ENCODE measurements at regions not wholly inside any gene's neighbourhood (a gene's known extent, or its start where the extent isn't known, plus 50 kb on each side); places are given as distances from the start of the nearest gene placed in this dataset.

DNA sequence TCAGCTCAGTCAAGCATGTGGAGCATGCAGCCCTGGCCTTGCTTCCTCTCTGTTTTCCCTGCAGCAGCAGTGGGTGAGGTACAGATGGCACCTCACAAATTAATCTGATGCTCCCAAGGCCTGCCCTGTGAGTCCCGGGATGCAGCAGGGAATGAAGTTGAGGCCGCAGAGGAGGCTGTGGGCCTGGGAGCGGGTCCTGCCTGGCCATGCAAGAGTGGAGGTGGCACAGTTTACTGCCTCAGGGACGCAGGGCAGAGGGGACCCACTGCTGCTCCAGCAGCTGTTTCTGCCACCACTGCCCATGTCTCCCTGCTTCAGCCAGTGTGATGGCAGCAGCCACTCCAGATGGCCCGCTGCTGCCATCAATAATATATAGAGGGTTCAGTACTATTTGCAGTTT lies 474.6 kb downstream of the EPHA5 start (continued):
- TF ChIP-seq, protein P1, sequence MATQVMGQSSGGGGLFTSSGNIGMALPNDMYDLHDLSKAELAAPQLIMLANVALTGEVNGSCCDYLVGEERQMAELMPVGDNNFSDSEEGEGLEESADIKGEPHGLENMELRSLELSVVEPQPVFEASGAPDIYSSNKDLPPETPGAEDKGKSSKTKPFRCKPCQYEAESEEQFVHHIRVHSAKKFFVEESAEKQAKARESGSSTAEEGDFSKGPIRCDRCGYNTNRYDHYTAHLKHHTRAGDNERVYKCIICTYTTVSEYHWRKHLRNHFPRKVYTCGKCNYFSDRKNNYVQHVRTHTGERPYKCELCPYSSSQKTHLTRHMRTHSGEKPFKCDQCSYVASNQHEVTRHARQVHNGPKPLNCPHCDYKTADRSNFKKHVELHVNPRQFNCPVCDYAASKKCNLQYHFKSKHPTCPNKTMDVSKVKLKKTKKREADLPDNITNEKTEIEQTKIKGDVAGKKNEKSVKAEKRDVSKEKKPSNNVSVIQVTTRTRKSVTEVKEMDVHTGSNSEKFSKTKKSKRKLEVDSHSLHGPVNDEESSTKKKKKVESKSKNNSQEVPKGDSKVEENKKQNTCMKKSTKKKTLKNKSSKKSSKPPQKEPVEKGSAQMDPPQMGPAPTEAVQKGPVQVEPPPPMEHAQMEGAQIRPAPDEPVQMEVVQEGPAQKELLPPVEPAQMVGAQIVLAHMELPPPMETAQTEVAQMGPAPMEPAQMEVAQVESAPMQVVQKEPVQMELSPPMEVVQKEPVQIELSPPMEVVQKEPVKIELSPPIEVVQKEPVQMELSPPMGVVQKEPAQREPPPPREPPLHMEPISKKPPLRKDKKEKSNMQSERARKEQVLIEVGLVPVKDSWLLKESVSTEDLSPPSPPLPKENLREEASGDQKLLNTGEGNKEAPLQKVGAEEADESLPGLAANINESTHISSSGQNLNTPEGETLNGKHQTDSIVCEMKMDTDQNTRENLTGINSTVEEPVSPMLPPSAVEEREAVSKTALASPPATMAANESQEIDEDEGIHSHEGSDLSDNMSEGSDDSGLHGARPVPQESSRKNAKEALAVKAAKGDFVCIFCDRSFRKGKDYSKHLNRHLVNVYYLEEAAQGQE (IDR thresholded peaks at IDR 0.05; ENCODE audit: unreplicated experiment), result no peak
- TF ChIP-seq ZNF331 (CRISPR knock-in tag; IDR thresholded peaks at IDR 0.05; ENCODE audit: low read depth), result no peak
- no peak for TF ChIP-seq ZNF114 (CRISPR knock-in tag; IDR thresholded peaks at IDR 0.05)
- no peak for TF ChIP-seq EZH2 (IDR thresholded peaks at IDR 0.05; ENCODE audit: low read depth, unreplicated experiment)

DNA sequence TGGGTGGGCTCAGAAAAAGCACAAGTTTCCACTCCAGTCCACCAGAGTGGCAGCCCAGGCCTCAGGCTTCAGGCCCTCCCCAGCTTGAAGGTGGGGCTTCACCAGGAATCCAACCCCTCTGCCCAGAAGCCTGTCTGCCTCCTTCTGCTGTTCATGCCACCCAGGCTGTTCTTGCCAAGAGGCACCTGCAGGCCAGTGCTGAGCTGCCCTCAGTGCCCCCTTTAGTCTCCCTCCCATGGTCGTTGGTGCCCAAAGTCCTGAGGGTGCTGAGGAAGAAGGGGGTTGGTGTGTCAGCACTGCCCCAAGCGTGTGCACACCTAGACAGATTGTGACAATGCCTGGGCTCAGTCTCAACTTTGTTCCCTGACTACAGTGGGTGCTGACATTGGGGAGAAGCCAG lies 475.3 kb downstream of the EPHA5 start:
- Mint-ChIP-seq H3K27me3 (ENCODE audit: insufficient read depth, low read depth, poor library complexity) (no peaks in the 10 kb centered on the region), H3K36me3 (ENCODE audit: low read depth) (no peaks in the 10 kb centered on the region)

DNA sequence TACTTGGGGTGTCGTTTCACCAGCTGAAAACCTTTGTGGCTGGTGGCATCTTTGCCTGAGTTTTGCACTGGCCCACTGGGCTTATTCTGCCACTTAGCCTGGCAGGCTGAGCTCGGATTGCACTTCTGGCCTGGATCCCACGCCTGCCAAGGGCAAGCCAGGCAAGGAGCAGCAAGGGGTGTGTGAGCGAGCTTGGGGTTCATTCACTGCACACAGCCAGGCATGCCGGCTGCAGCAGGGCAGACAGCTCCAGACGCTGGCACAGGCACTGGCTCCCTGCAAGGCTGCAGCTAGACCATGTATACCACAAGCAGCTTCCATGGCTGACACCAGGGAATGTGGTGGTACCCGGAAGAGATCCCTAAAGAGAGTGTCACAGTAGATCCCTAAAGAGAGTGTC lies 476.3 kb downstream of the EPHA5 start:
- H3K4me1 ChIP-seq (ENCODE audit: insufficient read depth), result no peaks in the 10 kb centered on the region
- Mint-ChIP-seq H3K36me3 (ENCODE audit: low read depth) (no peaks in the 10 kb centered on the region), H3K27me3 (ENCODE audit: insufficient read depth, low read depth, poor library complexity) (no peaks in the 10 kb centered on the region), H3K4me3 (no peak overlapping the region), H3K27ac (no peak overlapping the region), H3K4me1 (no peaks in the 10 kb centered on the region), H3K9me3 (no peaks in the 10 kb centered on the region; the same call in 2 of the 3 replicates)
- H3K4me2 ChIP-seq, result no peak overlapping the region
- TF ChIP-seq, protein P2, sequence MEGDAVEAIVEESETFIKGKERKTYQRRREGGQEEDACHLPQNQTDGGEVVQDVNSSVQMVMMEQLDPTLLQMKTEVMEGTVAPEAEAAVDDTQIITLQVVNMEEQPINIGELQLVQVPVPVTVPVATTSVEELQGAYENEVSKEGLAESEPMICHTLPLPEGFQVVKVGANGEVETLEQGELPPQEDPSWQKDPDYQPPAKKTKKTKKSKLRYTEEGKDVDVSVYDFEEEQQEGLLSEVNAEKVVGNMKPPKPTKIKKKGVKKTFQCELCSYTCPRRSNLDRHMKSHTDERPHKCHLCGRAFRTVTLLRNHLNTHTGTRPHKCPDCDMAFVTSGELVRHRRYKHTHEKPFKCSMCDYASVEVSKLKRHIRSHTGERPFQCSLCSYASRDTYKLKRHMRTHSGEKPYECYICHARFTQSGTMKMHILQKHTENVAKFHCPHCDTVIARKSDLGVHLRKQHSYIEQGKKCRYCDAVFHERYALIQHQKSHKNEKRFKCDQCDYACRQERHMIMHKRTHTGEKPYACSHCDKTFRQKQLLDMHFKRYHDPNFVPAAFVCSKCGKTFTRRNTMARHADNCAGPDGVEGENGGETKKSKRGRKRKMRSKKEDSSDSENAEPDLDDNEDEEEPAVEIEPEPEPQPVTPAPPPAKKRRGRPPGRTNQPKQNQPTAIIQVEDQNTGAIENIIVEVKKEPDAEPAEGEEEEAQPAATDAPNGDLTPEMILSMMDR (conservative IDR thresholded peaks at IDR 0.05; ENCODE audit: low read depth in 2 of 2), result no peak
- TF ChIP-seq POLR2AphosphoS5 (IDR thresholded peaks at IDR 0.05; ENCODE audit: low read depth) (no peak), NANOG (IDR thresholded peaks at IDR 0.05; ENCODE audit: borderline replicate concordance) (no peak)
- DNase-seq (ENCODE audit: low spot score) (no peak), ATAC-seq (no peak)
- H3F3A ChIP-seq (replicated peaks; ENCODE audit: low read depth), result no peaks in the 10 kb centered on the region
- no peaks in the 10 kb centered on the region for H4K20me1 ChIP-seq (replicated peaks; ENCODE audit: insufficient read depth)
- H3K27me3 ChIP-seq (ENCODE audit: insufficient read depth), result no peaks in the 10 kb centered on the region
- H3K36me3 ChIP-seq (ENCODE audit: insufficient read depth), result no peaks in the 10 kb centered on the region
- H3K9me2 ChIP-seq (ENCODE audit: insufficient read depth), result no peaks in the 10 kb centered on the region
- no peak overlapping the region for H2AFZ ChIP-seq
- H3K27ac ChIP-seq (ENCODE audit: low read depth), result no peak overlapping the region
- no peak overlapping the region for H3K4me3 ChIP-seq
- H3K79me2 ChIP-seq (replicated peaks; ENCODE audit: insufficient read depth), result no peaks in the 10 kb centered on the region

More for the DNA sequence above, 475.3 kb downstream of the EPHA5 start:
- ATAC-seq (no peak), DNase-seq (ENCODE audit: low spot score) (no peak)
- no peaks in the 10 kb centered on the region for H3F3A ChIP-seq (replicated peaks; ENCODE audit: low read depth)
- H3K36me3 ChIP-seq (ENCODE audit: insufficient read depth), result no peaks in the 10 kb centered on the region
- no peak overlapping the region for H2AFZ ChIP-seq
- no peaks in the 10 kb centered on the region for H3K79me2 ChIP-seq (replicated peaks; ENCODE audit: insufficient read depth)
- H3K4me1 ChIP-seq (ENCODE audit: insufficient read depth), result no peaks in the 10 kb centered on the region
- H3K27me3 ChIP-seq (ENCODE audit: insufficient read depth), result no peaks in the 10 kb centered on the region
- no peak overlapping the region for H3K27ac Mint-ChIP-seq
- no peaks in the 10 kb centered on the region for H3K9me2 ChIP-seq (ENCODE audit: insufficient read depth)
- TF ChIP-seq EZH2phosphoT487 (IDR thresholded peaks at IDR 0.05; ENCODE audit: unreplicated experiment), result no peak
- no peak for TF ChIP-seq POLR2AphosphoS5 (IDR thresholded peaks at IDR 0.05; ENCODE audit: low read depth)
- no peak for TF ChIP-seq EZH2 (IDR thresholded peaks at IDR 0.05; ENCODE audit: low read depth, unreplicated experiment)
- TF ChIP-seq ZNF114 (CRISPR knock-in tag; IDR thresholded peaks at IDR 0.05), result no peak
- TF ChIP-seq NANOG (IDR thresholded peaks at IDR 0.05; ENCODE audit: borderline replicate concordance), result no peak
- no peak for TF ChIP-seq STAT1 (IDR thresholded peaks at IDR 0.05; ENCODE audit: unreplicated experiment)
- no peak for TF ChIP-seq JUNB (IDR thresholded peaks at IDR 0.05; ENCODE audit: unreplicated experiment)
- no peak overlapping the region for H3K4me3 Mint-ChIP-seq
- no peak overlapping the region for H3K4me2 ChIP-seq
- no peak overlapping the region for H3K4me3 ChIP-seq
- H3K27ac ChIP-seq (ENCODE audit: low read depth), result no peak overlapping the region
- H3K9me3 Mint-ChIP-seq, result no peaks in the 10 kb centered on the region; the same call in 2 of the 3 replicates
- no peaks in the 10 kb centered on the region for H4K20me1 ChIP-seq (replicated peaks; ENCODE audit: insufficient read depth)
- no peaks in the 10 kb centered on the region for H3K4me1 Mint-ChIP-seq

Data from GM23338 (cell line).